Keratinocyte (primary cell): ENCODE measurements at regions not wholly inside any gene's neighbourhood (a gene's known extent, or its start where the extent isn't known, plus 50 kb on each side); places are given as distances from the start of the nearest gene placed in this dataset.

Source experiments
- DNase-seq: peaks from one replicate; pipeline ENCODE4 v3.0.0-alpha.2; 2011; ENCODE audit warnings: low read depth, missing footprints, low spot score
- FAIRE-seq: peaks from 2 replicates; lab custom pipeline; 2011; peaks lifted over from hg19 to GRCh38; lab: Jason Lieb, UNC
- H2AFZ ChIP-seq: 2 replicates; pipeline ENCODE4 v1.6.0; 2012; ENCODE audit warnings: low read length, control low read depth, inconsistent platforms; ENCODE audit not compliant: control insufficient read depth
- H3K27ac ChIP-seq: 2 replicates; pipeline ENCODE4 v1.5.1; 2011; ENCODE audit warnings: low read length; ENCODE audit not compliant: control insufficient read depth, insufficient read depth
- H3K27me3 ChIP-seq: 3 replicates; pipeline ENCODE4 v1.6.0; 2011; ENCODE audit warnings: low read length; ENCODE audit not compliant: control insufficient read depth, insufficient read depth; ENCODE audit errors: extremely low read depth
- H3K36me3 ChIP-seq, 2 experiments: 2 replicates in 1 of 2; 3 replicates in 1 of 2; pipeline ENCODE4 v1.5.1; 2011; ENCODE audit warnings: low read length in 2 of 2, mild to moderate bottlenecking in 1 of 2; ENCODE audit not compliant: control insufficient read depth in 2 of 2, insufficient read depth in 2 of 2; ENCODE audit errors: extremely low read depth in 1 of 2
- H3K4me1 ChIP-seq: 3 replicates; pipeline ENCODE4 v1.5.1; 2011; ENCODE audit warnings: low read length; ENCODE audit not compliant: control insufficient read depth, insufficient read depth; ENCODE audit errors: extremely low read depth
- H3K4me2 ChIP-seq: 3 replicates; pipeline ENCODE4 v1.6.0; 2011; ENCODE audit warnings: low read depth, low read length; ENCODE audit not compliant: control insufficient read depth, insufficient read depth; ENCODE audit errors: extremely low read depth
- H3K4me3 ChIP-seq, 3 experiments: fragments of 200-600 bp in 1 of 3; sonication (generic) in 1 of 3; 2 replicates in 2 of 3; 3 replicates in 1 of 3; pipeline ENCODE4 v1.5.1; 2011 to 2016; ENCODE audit warnings: low read length in 3 of 3, mild to moderate bottlenecking in 3 of 3, control low read depth in 2 of 3, inconsistent platforms in 1 of 3, low read depth in 1 of 3, mixed read lengths in 1 of 3, mixed run types in 1 of 3, moderate library complexity in 1 of 3; ENCODE audit not compliant: control insufficient read depth in 2 of 3, insufficient read depth in 2 of 3; ENCODE audit errors: extremely low read depth in 1 of 3
- H3K79me2 ChIP-seq: 2 replicates; pipeline ENCODE4 v1.6.0; 2012; ENCODE audit warnings: low read length; ENCODE audit not compliant: control insufficient read depth, insufficient read depth
- H3K9ac ChIP-seq: 3 replicates; pipeline ENCODE4 v1.6.0; 2011; ENCODE audit warnings: low read length; ENCODE audit not compliant: control insufficient read depth, insufficient read depth; ENCODE audit errors: extremely low read depth
- H3K9me1 ChIP-seq: 3 replicates; pipeline ENCODE4 v1.6.0; 2011; ENCODE audit warnings: low read length; ENCODE audit not compliant: control insufficient read depth, insufficient read depth; ENCODE audit errors: extremely low read depth
- H3K9me3 ChIP-seq: 2 replicates; pipeline ENCODE4 v1.5.1; 2012; ENCODE audit warnings: low read depth, low read length; ENCODE audit not compliant: control insufficient read depth
- H4K20me1 ChIP-seq: 3 replicates; pipeline ENCODE4 v1.6.0; 2011; ENCODE audit warnings: low read length; ENCODE audit not compliant: control insufficient read depth, insufficient read depth; ENCODE audit errors: extremely low read depth
- EZH2 ChIP-seq: IDR thresholded peaks from one replicate; pipeline ENCODE4 v1.6.1; 2012; ENCODE audit warnings: inconsistent platforms, mild to moderate bottlenecking, low read length, moderate library complexity
- dilution Hi-C: fragments of 300-500 bp; cut with MboI; formaldehyde crosslinking; loops from one replicate; pipeline ENCODE4 v1.7.0; 2020; ENCODE audit warnings: low sequenced_read_pairs; ENCODE audit not compliant: extremely low pct_ligation_motif_present
- TF ChIP-seq, protein P1 (sequence below), 3 experiments: IDR thresholded peaks in 1 of 3; conservative IDR thresholded peaks in 1 of 3; optimal IDR thresholded peaks in 1 of 3; 2 replicates in 2 of 3; 3 replicates in 1 of 3; pipeline versions ENCODE3 to v1.5.1; 2011; ENCODE audit warnings: low read length in 3 of 3, mild to moderate bottlenecking in 3 of 3, moderate library complexity in 2 of 3, control low read depth in 1 of 3, inconsistent platforms in 1 of 3; ENCODE audit not compliant: insufficient read depth in 2 of 3; ENCODE audit errors: extremely low read depth in 1 of 3

GRCh38 chr13:50303963-50304721 is 288.9 kb downstream of the KCNRG start:
- Histone ChIP-seq H3K4me3 (no peak overlapping the region), H3K4me1 (no peaks in the 10 kb centered on the region)
- no peak for FAIRE-seq

DNA sequence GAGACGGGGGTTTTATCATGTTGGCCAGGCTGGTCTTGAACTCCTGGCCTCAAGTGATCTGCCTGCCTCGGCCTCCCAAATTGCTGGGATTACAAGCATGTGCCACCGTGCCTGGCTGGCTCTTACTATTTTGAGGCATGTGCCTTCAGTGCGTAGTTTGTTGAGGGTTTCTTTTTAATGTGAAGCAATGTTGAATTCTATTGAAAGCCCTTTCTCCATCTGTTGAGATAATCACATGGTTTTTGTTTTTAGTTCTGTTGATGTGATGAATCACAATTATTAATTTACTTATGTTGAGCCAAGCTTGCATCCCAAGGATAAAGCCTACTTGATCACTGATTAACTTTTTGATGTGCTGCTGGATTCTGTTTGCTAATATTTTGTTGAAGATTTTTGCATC is 290.9 kb downstream of the KCNRG start:
- H3K27me3 ChIP-seq: peaks cover 11% of the 10 kb centered on the region
- no peak overlapping the region for H3K27ac ChIP-seq
- FAIRE-seq (no peak), DNase-seq (no peak)
- no peak overlapping the region for H2AFZ ChIP-seq
- H3K4me1 ChIP-seq: no peaks in the 10 kb centered on the region
- no peak overlapping the region for H3K9ac ChIP-seq
- dilution Hi-C loops: no loop called here
- H4K20me1 ChIP-seq: no peaks in the 10 kb centered on the region
- no peak overlapping the region for H3K4me3 ChIP-seq
- H3K4me2 ChIP-seq: no peak overlapping the region
- H3K36me3 ChIP-seq: no peaks in the 10 kb centered on the region
- H3K9me1 ChIP-seq: no peaks in the 10 kb centered on the region
- no peaks in the 10 kb centered on the region for H3K9me3 ChIP-seq
- no peaks in the 10 kb centered on the region for H3K79me2 ChIP-seq
- TF ChIP-seq, protein P1, sequence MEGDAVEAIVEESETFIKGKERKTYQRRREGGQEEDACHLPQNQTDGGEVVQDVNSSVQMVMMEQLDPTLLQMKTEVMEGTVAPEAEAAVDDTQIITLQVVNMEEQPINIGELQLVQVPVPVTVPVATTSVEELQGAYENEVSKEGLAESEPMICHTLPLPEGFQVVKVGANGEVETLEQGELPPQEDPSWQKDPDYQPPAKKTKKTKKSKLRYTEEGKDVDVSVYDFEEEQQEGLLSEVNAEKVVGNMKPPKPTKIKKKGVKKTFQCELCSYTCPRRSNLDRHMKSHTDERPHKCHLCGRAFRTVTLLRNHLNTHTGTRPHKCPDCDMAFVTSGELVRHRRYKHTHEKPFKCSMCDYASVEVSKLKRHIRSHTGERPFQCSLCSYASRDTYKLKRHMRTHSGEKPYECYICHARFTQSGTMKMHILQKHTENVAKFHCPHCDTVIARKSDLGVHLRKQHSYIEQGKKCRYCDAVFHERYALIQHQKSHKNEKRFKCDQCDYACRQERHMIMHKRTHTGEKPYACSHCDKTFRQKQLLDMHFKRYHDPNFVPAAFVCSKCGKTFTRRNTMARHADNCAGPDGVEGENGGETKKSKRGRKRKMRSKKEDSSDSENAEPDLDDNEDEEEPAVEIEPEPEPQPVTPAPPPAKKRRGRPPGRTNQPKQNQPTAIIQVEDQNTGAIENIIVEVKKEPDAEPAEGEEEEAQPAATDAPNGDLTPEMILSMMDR (optimal IDR thresholded peaks at IDR 0.05 in 1 of 3, IDR thresholded peaks at IDR 0.05 in 1 of 3, conservative IDR thresholded peaks at IDR 0.05 in 1 of 3; ENCODE audit: extremely low read depth in 1 of 3, insufficient read depth in 2 of 3, low read length in 3 of 3): no peak
- no peak for TF ChIP-seq EZH2

More at GRCh38 chr13:50303963-50304721, 288.9 kb downstream of the KCNRG start:
- no peaks in the 10 kb centered on the region for H3K9me3 ChIP-seq
- no peaks in the 10 kb centered on the region for H3K36me3 ChIP-seq
- no peak overlapping the region for H3K27ac ChIP-seq
- H3K9ac ChIP-seq: no peak overlapping the region
- H3K79me2 ChIP-seq: no peaks in the 10 kb centered on the region
- H3K27me3 ChIP-seq: peaks cover 5% of the 10 kb centered on the region
- H3K9me1 ChIP-seq: no peaks in the 10 kb centered on the region
- no peak overlapping the region for H2AFZ ChIP-seq
- no peak for TF ChIP-seq EZH2
- TF ChIP-seq, protein P1 (optimal IDR thresholded peaks at IDR 0.05 in 1 of 3, IDR thresholded peaks at IDR 0.05 in 1 of 3, conservative IDR thresholded peaks at IDR 0.05 in 1 of 3; ENCODE audit: extremely low read depth in 1 of 3, insufficient read depth in 2 of 3, low read length in 3 of 3): no peak
- H4K20me1 ChIP-seq: no peaks in the 10 kb centered on the region
- DNase-seq: no peak
- no peak overlapping the region for H3K4me2 ChIP-seq
- dilution Hi-C loops: no loop called here
